ENCODE measurements at regions not wholly inside any gene's neighbourhood (a gene's known extent, or its start where the extent isn't known, plus 50 kb on each side); places are given as distances from the start of the nearest gene placed in this dataset.

DNA sequence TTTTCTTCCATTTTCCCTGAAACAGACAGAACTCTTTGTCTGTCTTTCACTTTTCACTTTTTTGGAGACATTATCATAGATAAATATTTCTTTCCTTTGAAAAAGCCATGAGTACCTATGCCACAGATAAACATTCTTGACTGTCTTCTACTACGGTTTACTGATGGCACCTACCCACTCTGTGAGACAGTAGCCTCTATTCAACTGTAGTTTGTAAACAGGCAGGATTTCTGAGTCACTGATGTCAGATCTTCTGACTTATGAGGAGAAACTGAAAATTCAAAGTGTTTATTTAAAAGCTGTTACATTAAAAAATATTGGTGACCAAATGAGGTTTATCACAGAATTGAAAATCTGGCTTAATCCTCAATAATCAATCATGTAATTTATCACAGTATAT, 658.4 kb downstream of the TOX3 start:
- Histone ChIP-seq H2AFZ (ENCODE audit: low read depth, low read length) (no peak overlapping the region), H3K4me1 (ENCODE audit: control insufficient read depth, extremely low read depth, insufficient read depth, low read length) (no peaks in the 10 kb centered on the region), H3K4me2 (ENCODE audit: insufficient read depth, low read length) (no peak overlapping the region), H3K9me3 (replicated peaks; ENCODE audit: control insufficient read depth, insufficient read depth, low read length) (no peaks in the 10 kb centered on the region), H3K27ac (ENCODE audit: insufficient read depth, low read depth, low read length) (no peak overlapping the region), H3K27me3 (ENCODE audit: control insufficient read depth in 2 of 2, insufficient read depth in 2 of 2, low read length in 2 of 2) (no peaks in the 10 kb centered on the region), H3K36me3 (ENCODE audit: control insufficient read depth in 2 of 2, extremely low read depth in 1 of 2, insufficient read depth in 2 of 2, low read length in 2 of 2) (no peaks in the 10 kb centered on the region), H3K9me1 (replicated peaks; ENCODE audit: control insufficient read depth, extremely low read depth, insufficient read depth, low read length) (no peaks in the 10 kb centered on the region), H3K79me2 (ENCODE audit: control insufficient read depth, insufficient read depth, low read length) (no peaks in the 10 kb centered on the region), H3K4me3 (replicated peaks in 1 of 3; ENCODE audit: insufficient read depth in 1 of 3, low read depth in 1 of 3, low read length in 3 of 3) (no peak overlapping the region), H3K9ac (replicated peaks; ENCODE audit: extremely low read depth, insufficient read depth, low read length) (no peak overlapping the region), H4K20me1 (replicated peaks; ENCODE audit: control insufficient read depth, extremely low read depth, insufficient read depth, low read length) (no peaks in the 10 kb centered on the region)
- ChIA-PET POLR2A (no interaction called here), CTCF (no interaction called here)
- TF ChIP-seq JUN (IDR thresholded peaks at IDR 0.05; ENCODE audit: borderline replicate concordance, insufficient read depth, insufficient read length, low read depth) = no peak
- TF ChIP-seq GATA2 (IDR thresholded peaks at IDR 0.05; ENCODE audit: insufficient read depth, insufficient read length, low read depth, low read length) = no peak
- TF ChIP-seq FOS (IDR thresholded peaks at IDR 0.05; ENCODE audit: borderline replicate concordance, insufficient read depth, low read length) = no peak
- no peak for TF ChIP-seq EZH2 (IDR thresholded peaks at IDR 0.05; ENCODE audit: borderline replicate concordance, low read depth, low read length, severe bottlenecking)
- no peak for TF ChIP-seq MYC (IDR thresholded peaks at IDR 0.05; ENCODE audit: low read depth, low read length)
- TF ChIP-seq POLR2A (IDR thresholded peaks at IDR 0.05; ENCODE audit: low read depth, low read length) = no peak
- TF ChIP-seq POLR2AphosphoS5 (IDR thresholded peaks at IDR 0.05; ENCODE audit: insufficient read depth, low read depth, low read length) = no peak
- no peak for TF ChIP-seq CTCF (IDR thresholded peaks at IDR 0.05; ENCODE audit: extremely low read depth in 1 of 2, insufficient read depth in 1 of 2, low read depth in 1 of 2, low read length in 2 of 2)
- TF ChIP-seq, protein P1, sequence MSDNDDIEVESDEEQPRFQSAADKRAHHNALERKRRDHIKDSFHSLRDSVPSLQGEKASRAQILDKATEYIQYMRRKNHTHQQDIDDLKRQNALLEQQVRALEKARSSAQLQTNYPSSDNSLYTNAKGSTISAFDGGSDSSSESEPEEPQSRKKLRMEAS (IDR thresholded peaks at IDR 0.05; ENCODE audit: insufficient read depth, insufficient read length) = no peak
- DNase-seq (ENCODE audit: low read depth, low spot score) (no peak), FAIRE-seq (no peak)
- intact Hi-C loops (cut with micrococcal nuclease) (no loop called here), dilution Hi-C loops (cut with MboI; ENCODE audit: extremely low pct_ligation_motif_present, low sequenced_read_pairs) (no loop called here)
- no TSS peak for BruUV-seq (replicated peaks)

Measured in endothelial cell of umbilical vein (primary cell).